ENCODE measurements at regions not wholly inside any gene's neighbourhood (a gene's known extent, or its start where the extent isn't known, plus 50 kb on each side); places are given as distances from the start of the nearest gene placed in this dataset.

DNA sequence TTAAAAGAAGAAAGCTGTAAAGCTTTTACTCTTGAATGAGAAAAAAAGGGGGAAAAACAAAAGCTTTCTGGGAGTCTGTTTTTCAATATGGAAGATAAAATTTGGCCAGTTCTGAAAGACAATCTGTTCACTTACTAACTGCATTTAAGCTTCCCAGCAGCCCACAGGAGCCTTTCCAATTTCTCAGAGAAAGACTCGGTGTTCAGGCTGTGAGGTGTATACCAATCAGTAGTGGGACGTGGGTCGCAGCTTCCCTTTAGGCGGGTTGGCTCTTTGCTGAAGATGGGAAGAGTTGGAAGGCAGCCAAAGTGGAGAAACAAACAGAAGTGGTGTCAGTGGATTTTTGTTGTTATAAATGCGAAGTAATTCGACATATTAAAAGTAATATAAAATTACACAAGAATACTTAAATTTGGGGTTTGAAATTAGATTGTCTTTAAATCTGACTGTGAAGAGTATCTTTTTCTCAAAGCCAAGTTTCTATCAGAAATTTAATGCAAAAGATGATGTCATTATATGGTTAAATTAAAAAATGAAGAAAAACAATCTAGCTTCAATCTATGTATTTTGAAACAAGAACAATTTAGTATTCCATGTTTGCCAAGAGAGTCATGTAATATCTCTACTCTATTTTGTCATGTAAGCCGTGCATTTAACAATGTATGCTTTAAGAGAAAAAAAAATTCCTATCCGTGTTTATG lies 590.2 kb upstream of the ATXN7L3B start:
- Histone ChIP-seq H3K4me1 (ENCODE audit: control insufficient read depth, insufficient read depth, low read length) (no peaks in the 10 kb centered on the region), H3K4me3 (ENCODE audit: low read depth in 2 of 2, low read length in 2 of 2) (no peak overlapping the region), H3K27me3 (ENCODE audit: control insufficient read depth, insufficient read depth, low read length) (no peaks in the 10 kb centered on the region), H3K27ac (ENCODE audit: low read length) (no peak overlapping the region), H3K36me3 (ENCODE audit: control insufficient read depth, insufficient read depth, low read length) (no peaks in the 10 kb centered on the region), H3K9me3 (ENCODE audit: control insufficient read depth, insufficient read depth, low read depth, low read length) (no peaks in the 10 kb centered on the region)
- intact Hi-C loops (cut with micrococcal nuclease; ENCODE audit: unreplicated experiment), result no loop called here
- ATAC-seq, result no peak
- ChIA-PET POLR2A (no interaction called here), CTCF (no interaction called here)
- BruUV-seq (replicated peaks), result no TSS peak
- in situ Hi-C loops (cut with HindIII; ENCODE audit: low pct_unique_long_range_greater_than_20kb, low sequenced_read_pairs), result no loop called here
- DNase-seq (ENCODE audit: low read depth, low spot score), result no peak
- TF ChIP-seq, protein P1, sequence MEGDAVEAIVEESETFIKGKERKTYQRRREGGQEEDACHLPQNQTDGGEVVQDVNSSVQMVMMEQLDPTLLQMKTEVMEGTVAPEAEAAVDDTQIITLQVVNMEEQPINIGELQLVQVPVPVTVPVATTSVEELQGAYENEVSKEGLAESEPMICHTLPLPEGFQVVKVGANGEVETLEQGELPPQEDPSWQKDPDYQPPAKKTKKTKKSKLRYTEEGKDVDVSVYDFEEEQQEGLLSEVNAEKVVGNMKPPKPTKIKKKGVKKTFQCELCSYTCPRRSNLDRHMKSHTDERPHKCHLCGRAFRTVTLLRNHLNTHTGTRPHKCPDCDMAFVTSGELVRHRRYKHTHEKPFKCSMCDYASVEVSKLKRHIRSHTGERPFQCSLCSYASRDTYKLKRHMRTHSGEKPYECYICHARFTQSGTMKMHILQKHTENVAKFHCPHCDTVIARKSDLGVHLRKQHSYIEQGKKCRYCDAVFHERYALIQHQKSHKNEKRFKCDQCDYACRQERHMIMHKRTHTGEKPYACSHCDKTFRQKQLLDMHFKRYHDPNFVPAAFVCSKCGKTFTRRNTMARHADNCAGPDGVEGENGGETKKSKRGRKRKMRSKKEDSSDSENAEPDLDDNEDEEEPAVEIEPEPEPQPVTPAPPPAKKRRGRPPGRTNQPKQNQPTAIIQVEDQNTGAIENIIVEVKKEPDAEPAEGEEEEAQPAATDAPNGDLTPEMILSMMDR (IDR thresholded peaks at IDR 0.05), result no peak
- TF ChIP-seq SIN3A (IDR thresholded peaks at IDR 0.05; ENCODE audit: borderline replicate concordance, insufficient read depth, low read depth, low read length), result no peak
- TF ChIP-seq TCF7L2 (IDR thresholded peaks at IDR 0.05; ENCODE audit: low read depth, low read length), result no peak
- no peak for TF ChIP-seq POLR2AphosphoS5 (IDR thresholded peaks at IDR 0.05; ENCODE audit: low read depth, low read length)
- TF ChIP-seq, protein P2, sequence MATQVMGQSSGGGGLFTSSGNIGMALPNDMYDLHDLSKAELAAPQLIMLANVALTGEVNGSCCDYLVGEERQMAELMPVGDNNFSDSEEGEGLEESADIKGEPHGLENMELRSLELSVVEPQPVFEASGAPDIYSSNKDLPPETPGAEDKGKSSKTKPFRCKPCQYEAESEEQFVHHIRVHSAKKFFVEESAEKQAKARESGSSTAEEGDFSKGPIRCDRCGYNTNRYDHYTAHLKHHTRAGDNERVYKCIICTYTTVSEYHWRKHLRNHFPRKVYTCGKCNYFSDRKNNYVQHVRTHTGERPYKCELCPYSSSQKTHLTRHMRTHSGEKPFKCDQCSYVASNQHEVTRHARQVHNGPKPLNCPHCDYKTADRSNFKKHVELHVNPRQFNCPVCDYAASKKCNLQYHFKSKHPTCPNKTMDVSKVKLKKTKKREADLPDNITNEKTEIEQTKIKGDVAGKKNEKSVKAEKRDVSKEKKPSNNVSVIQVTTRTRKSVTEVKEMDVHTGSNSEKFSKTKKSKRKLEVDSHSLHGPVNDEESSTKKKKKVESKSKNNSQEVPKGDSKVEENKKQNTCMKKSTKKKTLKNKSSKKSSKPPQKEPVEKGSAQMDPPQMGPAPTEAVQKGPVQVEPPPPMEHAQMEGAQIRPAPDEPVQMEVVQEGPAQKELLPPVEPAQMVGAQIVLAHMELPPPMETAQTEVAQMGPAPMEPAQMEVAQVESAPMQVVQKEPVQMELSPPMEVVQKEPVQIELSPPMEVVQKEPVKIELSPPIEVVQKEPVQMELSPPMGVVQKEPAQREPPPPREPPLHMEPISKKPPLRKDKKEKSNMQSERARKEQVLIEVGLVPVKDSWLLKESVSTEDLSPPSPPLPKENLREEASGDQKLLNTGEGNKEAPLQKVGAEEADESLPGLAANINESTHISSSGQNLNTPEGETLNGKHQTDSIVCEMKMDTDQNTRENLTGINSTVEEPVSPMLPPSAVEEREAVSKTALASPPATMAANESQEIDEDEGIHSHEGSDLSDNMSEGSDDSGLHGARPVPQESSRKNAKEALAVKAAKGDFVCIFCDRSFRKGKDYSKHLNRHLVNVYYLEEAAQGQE (IDR thresholded peaks at IDR 0.05; ENCODE audit: insufficient read depth in 1 of 2, low read depth in 2 of 2, low read length in 1 of 2), result no peak

DNA sequence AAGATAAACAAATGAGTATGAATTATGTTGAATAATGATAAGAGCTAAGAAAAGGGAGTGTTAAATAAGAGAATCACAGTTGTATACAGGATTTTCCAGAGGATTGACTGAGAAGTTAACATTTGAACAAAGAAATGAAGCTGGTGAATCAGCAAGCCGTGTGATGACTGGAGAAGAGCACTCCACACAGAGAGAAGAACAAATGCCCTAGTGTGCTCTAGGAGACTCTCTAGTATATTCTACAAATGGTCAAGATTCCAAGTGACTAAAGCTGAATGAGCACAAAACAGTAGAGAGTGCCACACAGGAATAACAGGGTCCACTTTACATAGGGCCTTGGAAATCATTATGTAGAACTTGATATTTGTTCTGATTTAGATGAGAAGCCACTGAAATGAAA lies 587.1 kb upstream of the ATXN7L3B start:
- Histone ChIP-seq H3K36me3 (ENCODE audit: control insufficient read depth, insufficient read depth, low read length) (no peaks in the 10 kb centered on the region), H3K27me3 (ENCODE audit: control insufficient read depth, insufficient read depth, low read length) (no peaks in the 10 kb centered on the region), H3K4me3 (ENCODE audit: low read depth in 2 of 2, low read length in 2 of 2) (no peak overlapping the region), H3K27ac (ENCODE audit: low read length) (no peak overlapping the region), H3K9me3 (ENCODE audit: control insufficient read depth, insufficient read depth, low read depth, low read length) (no peaks in the 10 kb centered on the region), H3K4me1 (ENCODE audit: control insufficient read depth, insufficient read depth, low read length) (no peaks in the 10 kb centered on the region)
- in situ Hi-C loops (cut with HindIII; ENCODE audit: low pct_unique_long_range_greater_than_20kb, low sequenced_read_pairs), result no loop called here
- no TSS peak for BruUV-seq (replicated peaks)
- ChIA-PET POLR2A (no interaction called here), CTCF (no interaction called here)
- ATAC-seq (no peak), DNase-seq (ENCODE audit: low read depth, low spot score) (no peak)
- intact Hi-C loops (cut with micrococcal nuclease; ENCODE audit: unreplicated experiment), result no loop called here
- TF ChIP-seq, protein P1 (IDR thresholded peaks at IDR 0.05), result no peak
- TF ChIP-seq POLR2AphosphoS5 (IDR thresholded peaks at IDR 0.05; ENCODE audit: low read depth, low read length), result no peak
- TF ChIP-seq SIN3A (IDR thresholded peaks at IDR 0.05; ENCODE audit: borderline replicate concordance, insufficient read depth, low read depth, low read length), result no peak
- TF ChIP-seq TCF7L2 (IDR thresholded peaks at IDR 0.05; ENCODE audit: low read depth, low read length), result no peak
- TF ChIP-seq, protein P2 (IDR thresholded peaks at IDR 0.05; ENCODE audit: insufficient read depth in 1 of 2, low read depth in 2 of 2, low read length in 1 of 2), result no peak

All from Panc1 (cell line).